WTC11 (cell line): ENCODE measurements at regions not wholly inside any gene's neighbourhood (a gene's known extent, or its start where the extent isn't known, plus 50 kb on each side); places are given as distances from the start of the nearest gene placed in this dataset.
"Not testable (repeated sequence)": the region's sequence is repeated elsewhere in the genome, so short reads cannot be mapped to it uniquely, and the experiment has no call there.

Experiments used
- CREB1 ChIP-seq: sonication (generic); formaldehyde crosslinking; IDR thresholded peaks from 2 replicates; pipeline ENCODE4 v1.8.0; 2023; ENCODE audit warnings: mild to moderate bottlenecking, missing genetic modification reagents
- KAT7 ChIP-seq: sonication (generic); formaldehyde crosslinking; IDR thresholded peaks from 2 replicates; pipeline ENCODE4 v1.8.1; 2023; ENCODE audit warnings: missing genetic modification reagents, mild to moderate bottlenecking, borderline replicate concordance
- NR1H2 ChIP-seq: sonication (generic); formaldehyde crosslinking; IDR thresholded peaks from 2 replicates; pipeline ENCODE4 v1.9.0; 2021; ENCODE audit warnings: mild to moderate bottlenecking, moderate library complexity, missing genetic modification reagents
- ZNF121 ChIP-seq: sonication (generic); formaldehyde crosslinking; IDR thresholded peaks from 2 replicates; pipeline ENCODE4 v1.8.0; 2023; ENCODE audit warnings: missing genetic modification reagents
- TF ChIP-seq, protein P1 (sequence below): sonication (generic); formaldehyde crosslinking; IDR thresholded peaks from 2 replicates; pipeline ENCODE4 v1.8.1; 2022; ENCODE audit warnings: low read depth, missing genetic modification reagents, borderline replicate concordance
- TF ChIP-seq, protein P2 (sequence below): fragments of 200-600 bp; IDR thresholded peaks from 2 replicates; pipeline ENCODE4 v1.8.0; 2022; ENCODE audit warnings: antibody characterized with exemption
- TF ChIP-seq, protein P3 (sequence below): sonication (generic); formaldehyde crosslinking; IDR thresholded peaks from 2 replicates; pipeline ENCODE4 v1.8.0; 2022; ENCODE audit warnings: mild to moderate bottlenecking, missing genetic modification reagents
- TF ChIP-seq, protein P4 (sequence below): sonication (generic); formaldehyde crosslinking; IDR thresholded peaks from 2 replicates; pipeline ENCODE4 v1.8.1; 2022; ENCODE audit warnings: mild to moderate bottlenecking, missing genetic modification reagents, moderate library complexity, borderline replicate concordance

DNA sequence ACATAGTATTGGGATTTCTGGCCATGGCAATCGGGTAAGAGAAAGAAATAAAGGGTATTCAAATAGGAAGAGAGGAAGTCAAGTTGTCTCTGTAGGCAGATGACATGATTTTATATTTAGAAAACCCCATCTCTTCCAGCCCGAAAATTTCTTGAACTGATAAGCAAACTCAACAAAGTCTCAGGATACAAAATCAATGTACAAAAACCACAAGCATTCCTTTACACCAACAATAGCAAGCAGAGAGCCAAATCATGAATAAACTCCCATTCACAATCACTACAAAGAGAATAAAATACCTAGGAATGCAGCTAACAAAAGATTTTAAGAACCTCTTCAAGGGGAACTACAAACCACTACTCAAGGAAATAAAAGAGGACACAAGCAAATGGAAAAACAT, 600.1 kb upstream of the EPHA5 start:
- TF ChIP-seq, protein P1, sequence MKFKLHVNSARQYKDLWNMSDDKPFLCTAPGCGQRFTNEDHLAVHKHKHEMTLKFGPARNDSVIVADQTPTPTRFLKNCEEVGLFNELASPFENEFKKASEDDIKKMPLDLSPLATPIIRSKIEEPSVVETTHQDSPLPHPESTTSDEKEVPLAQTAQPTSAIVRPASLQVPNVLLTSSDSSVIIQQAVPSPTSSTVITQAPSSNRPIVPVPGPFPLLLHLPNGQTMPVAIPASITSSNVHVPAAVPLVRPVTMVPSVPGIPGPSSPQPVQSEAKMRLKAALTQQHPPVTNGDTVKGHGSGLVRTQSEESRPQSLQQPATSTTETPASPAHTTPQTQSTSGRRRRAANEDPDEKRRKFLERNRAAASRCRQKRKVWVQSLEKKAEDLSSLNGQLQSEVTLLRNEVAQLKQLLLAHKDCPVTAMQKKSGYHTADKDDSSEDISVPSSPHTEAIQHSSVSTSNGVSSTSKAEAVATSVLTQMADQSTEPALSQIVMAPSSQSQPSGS (CRISPR knock-in tag) = not testable (repeated sequence)
- not testable (repeated sequence) for TF ChIP-seq NR1H2; ZNF121 (CRISPR knock-in tag); CREB1 (CRISPR knock-in tag); KAT7 (CRISPR knock-in tag)
- TF ChIP-seq, protein P2, sequence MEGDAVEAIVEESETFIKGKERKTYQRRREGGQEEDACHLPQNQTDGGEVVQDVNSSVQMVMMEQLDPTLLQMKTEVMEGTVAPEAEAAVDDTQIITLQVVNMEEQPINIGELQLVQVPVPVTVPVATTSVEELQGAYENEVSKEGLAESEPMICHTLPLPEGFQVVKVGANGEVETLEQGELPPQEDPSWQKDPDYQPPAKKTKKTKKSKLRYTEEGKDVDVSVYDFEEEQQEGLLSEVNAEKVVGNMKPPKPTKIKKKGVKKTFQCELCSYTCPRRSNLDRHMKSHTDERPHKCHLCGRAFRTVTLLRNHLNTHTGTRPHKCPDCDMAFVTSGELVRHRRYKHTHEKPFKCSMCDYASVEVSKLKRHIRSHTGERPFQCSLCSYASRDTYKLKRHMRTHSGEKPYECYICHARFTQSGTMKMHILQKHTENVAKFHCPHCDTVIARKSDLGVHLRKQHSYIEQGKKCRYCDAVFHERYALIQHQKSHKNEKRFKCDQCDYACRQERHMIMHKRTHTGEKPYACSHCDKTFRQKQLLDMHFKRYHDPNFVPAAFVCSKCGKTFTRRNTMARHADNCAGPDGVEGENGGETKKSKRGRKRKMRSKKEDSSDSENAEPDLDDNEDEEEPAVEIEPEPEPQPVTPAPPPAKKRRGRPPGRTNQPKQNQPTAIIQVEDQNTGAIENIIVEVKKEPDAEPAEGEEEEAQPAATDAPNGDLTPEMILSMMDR = not testable (repeated sequence)
- TF ChIP-seq, protein P3, sequence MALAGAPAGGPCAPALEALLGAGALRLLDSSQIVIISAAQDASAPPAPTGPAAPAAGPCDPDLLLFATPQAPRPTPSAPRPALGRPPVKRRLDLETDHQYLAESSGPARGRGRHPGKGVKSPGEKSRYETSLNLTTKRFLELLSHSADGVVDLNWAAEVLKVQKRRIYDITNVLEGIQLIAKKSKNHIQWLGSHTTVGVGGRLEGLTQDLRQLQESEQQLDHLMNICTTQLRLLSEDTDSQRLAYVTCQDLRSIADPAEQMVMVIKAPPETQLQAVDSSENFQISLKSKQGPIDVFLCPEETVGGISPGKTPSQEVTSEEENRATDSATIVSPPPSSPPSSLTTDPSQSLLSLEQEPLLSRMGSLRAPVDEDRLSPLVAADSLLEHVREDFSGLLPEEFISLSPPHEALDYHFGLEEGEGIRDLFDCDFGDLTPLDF (CRISPR knock-in tag) = not testable (repeated sequence)
- TF ChIP-seq, protein P4, sequence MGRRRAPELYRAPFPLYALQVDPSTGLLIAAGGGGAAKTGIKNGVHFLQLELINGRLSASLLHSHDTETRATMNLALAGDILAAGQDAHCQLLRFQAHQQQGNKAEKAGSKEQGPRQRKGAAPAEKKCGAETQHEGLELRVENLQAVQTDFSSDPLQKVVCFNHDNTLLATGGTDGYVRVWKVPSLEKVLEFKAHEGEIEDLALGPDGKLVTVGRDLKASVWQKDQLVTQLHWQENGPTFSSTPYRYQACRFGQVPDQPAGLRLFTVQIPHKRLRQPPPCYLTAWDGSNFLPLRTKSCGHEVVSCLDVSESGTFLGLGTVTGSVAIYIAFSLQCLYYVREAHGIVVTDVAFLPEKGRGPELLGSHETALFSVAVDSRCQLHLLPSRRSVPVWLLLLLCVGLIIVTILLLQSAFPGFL (CRISPR knock-in tag) = not testable (repeated sequence)
